Adrenal gland (tissue), 5 donors: ENCODE measurements at regions not wholly inside any gene's neighbourhood (a gene's known extent, or its start where the extent isn't known, plus 50 kb on each side); places are given as distances from the start of the nearest gene placed in this dataset.

Experiments used
- POLR2A ChIP-seq, 2 donors: fragments of 450-650 bp; IDR thresholded peaks; one replicate each; pipeline ENCODE4 v1.6.1; 2017; ENCODE audit warnings: antibody characterized with exemption in 2 of 2, mild to moderate bottlenecking in 2 of 2, moderate library complexity in 1 of 2
- TF ChIP-seq, protein P1 (sequence below), 6 experiments: fragments of 450-650 bp in 4 of 6; fragments of 200-600 bp in 2 of 6; sonication (generic) in 1 of 6; IDR thresholded peaks; 1 replicate in 5 of 6; 2 replicates in 1 of 6; pipeline versions ENCODE4 v1.5.1 to v1.8.0; 2016 to 2021; ENCODE audit warnings: antibody characterized with exemption in 6 of 6, mild to moderate bottlenecking in 2 of 6, moderate library complexity in 1 of 6
- donor health status: DM: no; HTN: no; CAD: no.

DNA sequence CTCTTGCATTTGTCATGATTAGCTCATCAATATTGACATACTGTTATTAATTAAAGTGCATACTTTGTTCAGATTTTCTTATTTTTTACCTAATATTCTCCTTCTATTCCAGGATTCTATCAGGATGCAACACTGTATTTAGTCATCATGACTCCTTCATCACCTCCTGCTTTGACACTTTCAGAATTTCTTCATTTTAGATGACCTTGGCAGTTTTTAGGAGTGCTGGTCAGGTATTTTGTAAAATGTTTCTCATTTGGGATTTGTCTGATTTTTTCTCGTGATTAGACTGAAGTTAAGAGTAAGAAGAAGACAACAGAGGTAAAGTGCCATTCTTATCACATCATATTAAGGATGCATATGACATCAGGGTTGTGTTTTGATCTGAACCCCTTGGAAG is 167.0 kb upstream of the FOXG1 start:
- TF ChIP-seq, protein P1, sequence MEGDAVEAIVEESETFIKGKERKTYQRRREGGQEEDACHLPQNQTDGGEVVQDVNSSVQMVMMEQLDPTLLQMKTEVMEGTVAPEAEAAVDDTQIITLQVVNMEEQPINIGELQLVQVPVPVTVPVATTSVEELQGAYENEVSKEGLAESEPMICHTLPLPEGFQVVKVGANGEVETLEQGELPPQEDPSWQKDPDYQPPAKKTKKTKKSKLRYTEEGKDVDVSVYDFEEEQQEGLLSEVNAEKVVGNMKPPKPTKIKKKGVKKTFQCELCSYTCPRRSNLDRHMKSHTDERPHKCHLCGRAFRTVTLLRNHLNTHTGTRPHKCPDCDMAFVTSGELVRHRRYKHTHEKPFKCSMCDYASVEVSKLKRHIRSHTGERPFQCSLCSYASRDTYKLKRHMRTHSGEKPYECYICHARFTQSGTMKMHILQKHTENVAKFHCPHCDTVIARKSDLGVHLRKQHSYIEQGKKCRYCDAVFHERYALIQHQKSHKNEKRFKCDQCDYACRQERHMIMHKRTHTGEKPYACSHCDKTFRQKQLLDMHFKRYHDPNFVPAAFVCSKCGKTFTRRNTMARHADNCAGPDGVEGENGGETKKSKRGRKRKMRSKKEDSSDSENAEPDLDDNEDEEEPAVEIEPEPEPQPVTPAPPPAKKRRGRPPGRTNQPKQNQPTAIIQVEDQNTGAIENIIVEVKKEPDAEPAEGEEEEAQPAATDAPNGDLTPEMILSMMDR (IDR thresholded peaks at IDR 0.05): no peak
- TF ChIP-seq POLR2A (IDR thresholded peaks at IDR 0.05): no peak
